Right hindlimb (tissue), 1 donor: ENCODE measurements at regions not wholly inside any gene's neighbourhood (a gene's known extent, or its start where the extent isn't known, plus 50 kb on each side); places are given as distances from the start of the nearest gene placed in this dataset.

Experiments
- DNase-seq: peaks from one replicate; pipeline ENCODE4 v3.0.0-alpha.2; 2018

DNA sequence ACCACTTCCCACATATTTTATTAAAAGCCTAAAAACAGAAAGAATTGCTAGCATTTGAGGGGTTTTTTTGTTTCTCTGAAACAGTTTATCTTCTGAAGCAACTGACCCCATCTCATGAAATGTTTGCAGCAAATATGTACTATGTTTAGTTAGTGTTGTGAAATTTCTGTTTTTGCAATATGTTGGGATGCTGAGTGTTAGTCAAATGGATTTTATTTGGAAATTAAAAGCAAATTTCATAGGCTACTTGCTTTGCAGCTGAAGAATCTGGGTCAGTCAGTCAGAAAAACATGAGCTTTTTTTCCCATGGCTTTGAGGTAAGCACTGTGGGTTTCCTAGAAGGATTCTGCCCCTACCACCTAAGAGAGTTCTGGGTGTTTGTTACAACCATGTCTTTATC is 184.9 kb upstream of the DKK2 start:
- no peak for DNase-seq

DNA sequence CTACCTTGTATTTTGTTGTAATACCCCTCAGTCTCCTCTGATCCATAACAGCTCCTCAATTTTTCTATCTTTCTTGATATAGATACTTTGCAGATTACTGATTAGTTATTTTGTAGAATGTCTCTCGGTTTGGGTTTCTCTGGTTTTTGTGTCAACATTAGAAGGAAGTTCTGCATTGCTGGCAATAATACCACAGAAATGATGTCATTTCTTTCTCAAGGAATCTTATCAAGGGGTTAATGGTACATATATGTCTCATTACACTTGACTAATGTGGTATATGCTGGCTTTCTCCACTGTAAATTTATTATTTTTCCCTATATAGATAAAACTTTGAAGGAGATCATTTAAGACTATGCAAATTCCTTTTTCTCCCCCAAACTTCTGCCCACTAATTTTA is 183.6 kb upstream of the DKK2 start:
- DNase-seq, result no peak

DNA sequence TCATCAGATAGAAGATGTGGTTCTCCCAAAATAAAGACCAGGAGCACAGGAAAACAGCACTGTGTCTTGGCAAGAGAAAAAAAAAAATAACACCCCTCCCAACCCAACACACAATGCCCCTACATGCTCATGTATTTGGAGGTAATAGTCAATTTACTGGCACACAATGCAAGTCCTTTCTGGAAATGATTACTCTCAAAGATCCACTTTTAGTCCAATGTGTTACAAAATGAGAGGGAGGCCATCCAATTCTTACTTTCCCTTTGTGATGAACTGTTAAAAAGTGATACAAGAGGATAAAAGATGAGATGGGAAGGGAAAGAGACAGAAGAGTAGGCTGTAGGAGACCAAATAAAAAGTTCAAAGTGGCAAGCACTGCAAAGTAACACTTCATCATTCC is 180.3 kb upstream of the DKK2 start:
- DNase-seq, result no peak

DNA sequence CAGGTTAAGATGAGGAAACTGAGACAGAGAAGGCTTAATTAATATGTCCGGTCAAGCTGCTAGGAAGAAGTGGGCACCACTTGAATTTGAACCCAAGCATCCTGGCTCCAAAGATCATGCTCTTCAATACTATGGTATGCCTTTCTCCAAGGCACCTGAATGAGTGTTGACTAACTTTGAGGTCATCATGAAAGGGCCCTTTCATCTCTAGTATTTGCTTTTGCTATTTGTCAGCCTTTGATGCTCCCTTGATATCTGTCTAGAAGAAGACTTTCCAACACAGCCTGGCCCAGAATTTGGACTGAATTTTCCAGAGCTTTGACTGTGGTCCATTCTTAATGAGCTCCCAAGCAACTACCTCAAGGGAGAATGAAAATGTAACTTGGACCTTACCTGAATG is 179.1 kb upstream of the DKK2 start:
- DNase-seq, result no peak

DNA sequence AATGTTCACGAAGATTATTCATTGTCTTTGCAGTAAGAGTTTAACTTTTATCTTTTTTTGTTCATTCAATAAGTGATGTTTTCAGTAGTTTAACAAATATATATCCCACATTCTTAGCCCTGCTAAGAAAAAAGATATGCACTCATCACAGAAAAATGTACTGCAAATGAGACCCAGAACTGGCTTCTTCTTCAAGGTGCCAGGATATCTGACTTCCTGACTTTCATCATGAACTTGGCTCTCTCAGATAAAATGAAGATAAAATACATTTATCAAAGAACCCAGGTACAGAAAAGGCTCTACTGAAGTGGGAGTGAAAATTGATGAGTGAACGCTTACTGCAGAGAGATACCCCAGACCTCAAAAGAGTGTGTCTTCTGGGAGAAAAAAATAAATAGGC is 177.8 kb upstream of the DKK2 start:
- DNase-seq, result no peak

DNA sequence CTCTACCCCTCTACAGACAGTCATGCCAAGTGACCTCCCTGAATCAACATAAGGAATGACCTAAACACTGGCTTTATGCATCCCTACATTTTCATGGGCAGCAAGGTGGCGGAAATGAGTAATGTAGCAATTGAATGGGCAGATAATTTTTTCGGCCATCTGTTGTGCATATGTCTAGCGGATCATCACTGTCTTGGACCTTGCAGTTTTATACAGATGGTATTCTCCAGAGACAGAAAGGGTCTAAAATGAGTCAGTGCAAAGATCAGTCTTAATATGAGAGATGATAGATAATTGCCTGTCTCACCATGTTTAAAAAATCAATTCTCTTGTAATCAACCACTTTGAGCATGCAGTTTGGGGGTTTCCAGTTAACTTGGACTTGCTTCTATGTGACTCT is 177.3 kb upstream of the DKK2 start:
- DNase-seq, result no peak

DNA sequence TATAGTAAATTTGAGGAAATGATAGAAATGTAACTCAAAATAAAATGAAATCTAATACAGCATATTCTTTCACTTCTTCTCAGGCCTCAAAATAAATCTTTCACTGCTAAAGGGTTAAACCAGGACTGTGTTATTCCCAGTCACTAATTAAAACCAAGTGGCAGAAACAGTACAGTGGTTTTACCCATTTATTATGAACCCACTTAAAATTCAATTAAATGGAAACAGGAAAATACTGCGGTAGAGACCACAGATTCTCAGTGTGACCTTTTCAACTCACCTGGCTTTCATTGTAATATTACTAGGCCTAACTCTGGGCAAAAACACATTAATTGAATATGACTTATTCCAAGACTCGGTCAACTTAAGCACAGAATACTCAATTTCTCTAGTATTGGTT is 176.5 kb upstream of the DKK2 start:
- no peak for DNase-seq

DNA sequence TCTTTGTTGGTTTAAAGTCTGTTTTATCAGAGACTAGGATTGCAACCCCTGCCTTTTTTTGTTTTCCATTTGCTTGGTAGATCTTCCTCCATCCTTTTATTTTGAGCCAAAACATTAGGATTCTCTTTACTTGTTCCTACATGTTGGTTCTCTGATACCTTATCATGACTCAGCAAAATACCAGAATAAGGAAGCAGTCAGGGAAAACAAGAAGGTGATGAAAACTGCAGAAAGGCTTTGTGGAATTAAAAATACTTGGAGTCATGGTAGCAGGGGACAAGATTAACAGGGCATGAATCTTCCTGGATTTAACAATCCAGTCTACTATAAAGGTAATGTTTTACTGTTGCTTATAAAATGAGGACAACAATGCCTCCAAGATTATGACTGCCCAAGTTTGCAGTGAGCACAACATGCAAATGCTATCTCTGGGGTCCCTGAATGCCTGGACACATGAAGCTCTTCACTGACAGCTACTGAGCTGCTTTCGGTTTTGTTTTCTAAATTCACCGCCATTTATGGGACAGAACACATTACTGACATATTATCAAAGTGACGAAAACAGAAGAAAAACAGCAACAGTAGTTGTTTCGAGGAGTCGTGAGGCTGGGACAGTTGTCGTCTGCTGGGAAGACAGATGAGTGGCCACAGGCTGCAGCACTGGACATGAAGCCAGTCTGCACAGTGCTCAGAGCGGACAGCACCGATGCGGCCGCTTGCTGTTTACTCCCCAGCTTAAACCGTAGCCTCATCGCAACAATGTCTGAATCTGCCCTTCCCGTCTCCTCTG is 174.5 kb upstream of the DKK2 start:
- DNase-seq, result no peak

DNA sequence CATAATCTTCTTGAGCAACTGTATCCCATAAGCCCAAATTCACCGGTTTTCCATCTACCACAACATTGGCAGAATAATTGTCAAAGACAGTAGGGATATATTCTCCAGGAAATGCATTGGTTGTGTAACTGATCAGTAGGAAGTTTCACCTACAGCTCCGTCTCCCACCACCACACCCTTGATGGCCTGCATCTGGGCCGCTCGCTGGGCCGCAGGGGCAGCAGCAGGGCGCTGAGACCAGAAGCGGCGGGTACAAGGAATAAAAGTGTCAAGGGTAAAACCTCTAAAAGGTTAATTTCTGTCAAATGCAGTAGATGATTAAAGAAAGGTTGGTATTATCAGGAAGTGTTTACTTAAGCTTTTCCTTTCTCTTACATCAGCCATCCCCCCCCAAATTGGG is 167.6 kb upstream of the DKK2 start:
- DNase-seq, result no peak

DNA sequence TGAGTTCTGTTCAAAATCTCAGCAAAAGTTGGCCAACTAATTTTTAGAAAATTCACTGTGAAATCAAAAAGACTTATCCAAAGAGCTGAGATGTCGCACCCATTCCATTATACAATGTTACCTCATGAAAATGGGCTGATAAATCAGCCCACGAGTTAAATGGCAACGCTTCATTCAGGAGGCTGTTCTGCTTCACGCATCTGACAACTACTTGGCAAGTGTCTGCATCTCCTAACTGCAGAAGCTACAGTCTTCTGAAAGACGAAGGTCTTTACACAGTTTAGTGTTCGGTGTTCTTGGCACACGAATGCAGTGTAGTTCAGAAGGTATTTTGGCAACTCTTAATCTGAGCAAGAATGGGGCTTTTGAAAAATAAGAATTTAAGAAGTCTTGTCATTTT is 166.6 kb upstream of the DKK2 start:
- DNase-seq, result no peak

DNA sequence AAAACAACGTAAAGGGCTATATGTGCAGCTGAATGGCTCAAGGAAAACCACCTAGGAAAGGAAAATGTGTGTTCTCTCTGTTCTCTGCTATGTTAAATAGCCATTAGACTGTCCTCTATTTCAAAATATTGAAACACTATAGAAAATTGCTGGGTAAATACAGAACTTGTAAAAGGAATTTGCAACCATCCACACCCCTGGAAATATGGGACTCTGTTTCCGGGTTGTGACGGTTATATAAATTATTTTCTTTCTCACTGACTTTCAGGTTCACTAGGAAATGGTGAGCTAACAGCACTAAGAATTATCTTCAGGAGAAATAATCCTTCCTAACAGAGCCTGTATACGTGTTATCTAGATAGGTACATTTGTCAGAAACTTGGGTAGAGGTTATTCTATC is 161.0 kb upstream of the DKK2 start:
- no peak for DNase-seq

DNA sequence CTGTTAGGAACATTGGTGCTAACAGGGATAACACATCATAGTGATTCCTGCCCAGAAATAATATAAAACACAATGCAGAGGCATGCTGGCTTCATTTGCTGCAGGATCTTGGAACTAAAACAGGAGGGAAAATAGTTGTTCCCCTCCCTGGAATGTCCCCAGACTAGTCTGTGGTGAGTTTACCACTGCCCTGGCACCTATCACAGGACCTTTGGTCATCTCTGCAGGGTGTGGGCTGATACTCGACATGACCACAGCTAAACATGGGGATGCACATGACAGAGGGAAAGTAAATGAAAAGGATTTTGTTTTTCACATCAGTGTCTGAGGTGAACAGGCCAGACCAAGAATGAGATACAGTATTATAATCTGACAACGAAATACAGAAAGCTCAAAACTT is 160.2 kb upstream of the DKK2 start:
- DNase-seq, result peak; percentile 25

DNA sequence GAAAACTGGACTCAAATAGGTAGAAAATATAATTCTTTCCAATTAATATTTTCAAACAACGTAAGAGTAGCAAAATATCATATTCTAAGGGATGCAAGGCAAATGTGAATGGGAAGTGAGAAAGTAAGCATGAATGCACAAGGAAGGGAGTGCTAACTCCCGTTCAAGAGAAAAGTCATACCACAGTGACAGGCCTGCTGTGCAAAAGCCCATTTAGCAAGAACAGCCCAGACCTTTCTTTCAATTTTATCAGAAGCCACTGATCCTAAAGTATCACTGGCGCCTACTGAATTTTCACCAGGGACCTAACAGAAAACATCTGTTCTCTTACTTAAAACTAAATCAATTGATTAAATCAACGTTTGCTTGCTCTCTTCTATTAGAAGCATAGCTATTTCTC is 157.9 kb upstream of the DKK2 start:
- no peak for DNase-seq

DNA sequence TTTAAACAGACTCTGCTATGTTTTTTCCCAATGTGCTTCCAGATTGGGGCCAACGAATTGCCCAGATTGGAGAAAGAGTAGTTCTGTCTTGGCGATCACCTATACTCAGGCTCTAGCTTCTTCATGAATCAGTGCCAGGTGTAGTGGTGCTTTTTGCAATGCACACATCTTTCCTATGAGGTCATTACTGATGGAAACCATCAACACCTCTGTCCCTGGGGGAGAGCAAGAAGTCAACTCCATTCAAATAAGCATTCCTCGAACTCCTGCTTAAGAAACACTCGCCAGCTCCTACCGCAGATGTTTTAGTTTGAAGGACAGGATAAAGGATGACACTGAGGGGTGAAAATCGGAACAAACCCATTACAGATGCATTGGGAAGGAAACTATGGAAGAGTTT is 156.5 kb upstream of the DKK2 start:
- DNase-seq, result no peak

DNA sequence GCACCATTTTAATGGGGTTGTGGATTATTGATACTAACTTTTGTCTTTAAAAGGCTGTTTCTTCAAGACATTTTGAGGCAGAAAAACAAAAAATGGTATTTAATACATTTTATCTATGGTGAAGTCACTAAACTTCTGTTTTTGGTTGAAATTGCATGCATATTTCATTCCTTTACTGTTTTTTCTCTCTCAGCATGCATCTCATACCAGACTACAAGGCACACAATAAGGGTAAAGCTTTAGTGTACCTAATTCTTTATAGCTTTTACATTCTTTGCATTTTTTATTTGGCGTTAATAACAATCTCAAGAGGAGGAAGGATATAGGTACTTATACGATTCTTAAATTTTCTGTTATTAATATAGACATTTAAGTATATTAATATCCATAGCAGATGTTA is 151.0 kb upstream of the DKK2 start:
- no peak for DNase-seq

DNA sequence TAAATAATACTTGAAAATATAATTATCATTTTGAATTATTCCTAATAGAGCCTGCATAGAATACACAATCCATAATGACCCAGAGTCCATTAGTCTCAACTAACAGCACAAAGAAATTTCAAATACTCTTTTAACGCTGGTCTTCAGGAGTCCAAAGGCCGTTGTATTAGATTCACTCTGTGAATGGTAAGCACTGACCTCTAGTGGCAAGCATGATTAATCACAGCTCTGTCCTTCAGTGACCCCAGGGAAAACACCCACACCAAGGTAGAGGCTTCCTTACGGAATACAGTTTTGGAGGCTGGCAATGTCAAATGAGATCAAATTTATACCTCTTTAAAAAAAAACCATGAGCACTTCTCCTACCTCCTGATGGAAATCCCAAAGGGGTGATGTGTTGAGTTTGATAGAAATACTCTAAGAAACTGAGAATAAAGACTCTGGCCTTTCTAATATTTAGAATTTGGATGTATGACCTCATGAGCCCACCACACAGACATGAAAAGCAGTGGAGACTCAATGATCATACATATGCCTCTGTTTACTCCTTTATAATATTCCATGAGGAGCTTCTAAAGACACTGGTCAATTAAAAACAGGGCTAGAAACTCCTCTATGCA is 147.2 kb upstream of the DKK2 start:
- no peak for DNase-seq

DNA sequence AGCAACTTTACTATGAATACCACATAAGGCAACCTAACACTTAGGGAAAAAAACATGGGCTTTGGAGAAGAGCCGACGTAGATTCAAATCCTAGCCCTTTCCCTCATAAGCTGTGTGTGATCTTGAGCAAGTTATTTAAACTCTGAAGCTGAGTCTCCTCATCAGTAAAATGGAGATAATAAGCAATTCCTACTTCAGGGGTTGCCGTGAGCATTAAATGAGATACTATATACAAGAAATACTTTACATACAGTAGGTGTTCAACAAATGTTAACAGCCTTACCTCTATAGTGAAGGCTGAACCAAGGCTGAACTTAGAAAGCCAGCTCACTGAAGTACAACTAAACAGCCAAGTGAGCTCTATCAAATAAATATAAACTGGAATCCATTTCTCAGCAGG is 146.2 kb upstream of the DKK2 start:
- DNase-seq, result no peak

DNA sequence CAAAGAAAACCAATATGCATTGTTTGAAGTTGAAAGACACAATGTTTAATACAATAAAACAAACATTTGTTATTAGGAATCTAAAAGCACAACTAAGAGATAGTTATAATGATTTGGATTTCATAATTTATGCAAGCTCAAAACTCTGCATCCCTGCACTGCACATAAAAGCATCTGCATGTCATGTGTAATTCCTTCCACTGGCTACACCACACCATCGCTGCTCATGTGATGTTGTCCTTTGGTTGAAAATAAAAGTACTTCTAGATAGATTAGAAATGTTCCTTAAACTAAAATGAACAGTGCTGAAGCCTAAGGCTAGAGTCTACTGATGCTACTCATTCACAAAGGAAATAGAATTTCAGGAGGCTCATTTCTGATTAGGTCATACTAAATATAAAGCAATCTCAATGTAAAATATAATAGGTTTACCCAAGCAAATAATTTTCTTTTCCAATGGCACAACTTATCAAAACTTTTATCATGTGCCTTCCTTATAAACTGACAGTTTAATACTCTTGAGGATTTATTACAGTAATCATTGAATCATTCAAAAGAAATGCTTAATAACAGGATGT is 130.8 kb upstream of the DKK2 start:
- DNase-seq, result no peak

DNA sequence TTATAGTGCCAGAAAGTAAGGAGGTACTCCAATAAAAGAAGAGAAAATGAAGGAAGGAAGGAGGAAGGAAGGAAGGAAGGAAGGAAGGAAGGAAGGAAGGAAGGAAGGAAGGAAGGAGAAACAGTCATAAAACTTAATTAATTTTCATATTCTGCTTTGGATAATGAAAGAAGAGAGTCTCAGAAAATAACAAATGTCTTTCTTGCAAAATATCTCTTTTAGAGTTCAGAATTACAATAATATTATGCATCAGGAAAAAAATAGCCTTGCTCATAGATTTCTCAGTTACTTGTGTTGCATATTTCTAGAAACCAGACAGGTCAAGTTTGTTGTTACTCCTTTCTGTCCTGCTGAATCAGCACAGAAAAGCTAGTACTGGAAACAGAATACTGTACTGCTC is 130.1 kb upstream of the DKK2 start:
- DNase-seq, result no peak

DNA sequence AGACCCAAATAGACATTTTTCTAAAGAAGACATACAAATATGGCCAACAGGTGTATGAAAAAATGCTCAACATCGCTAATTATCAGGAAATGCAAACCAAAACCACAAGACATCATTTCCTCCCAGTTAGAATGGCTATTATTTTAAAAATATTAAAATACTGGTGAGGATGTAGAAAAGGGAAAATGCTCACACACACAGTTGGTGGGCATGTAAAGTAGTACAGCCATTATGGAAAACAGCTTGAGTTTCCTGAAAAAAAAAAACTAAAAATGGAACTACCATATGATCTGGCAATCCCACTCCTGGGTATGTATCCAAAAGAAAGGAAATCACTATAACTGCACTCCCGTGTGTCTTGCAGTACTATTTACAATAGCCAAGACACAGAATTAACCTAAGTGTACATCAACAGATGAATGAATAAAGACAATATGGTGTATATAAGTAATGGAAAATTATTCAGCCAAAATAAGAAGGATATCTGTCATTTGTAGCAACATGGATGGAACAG is 128.9 kb upstream of the DKK2 start:
- DNase-seq, result no peak

DNA sequence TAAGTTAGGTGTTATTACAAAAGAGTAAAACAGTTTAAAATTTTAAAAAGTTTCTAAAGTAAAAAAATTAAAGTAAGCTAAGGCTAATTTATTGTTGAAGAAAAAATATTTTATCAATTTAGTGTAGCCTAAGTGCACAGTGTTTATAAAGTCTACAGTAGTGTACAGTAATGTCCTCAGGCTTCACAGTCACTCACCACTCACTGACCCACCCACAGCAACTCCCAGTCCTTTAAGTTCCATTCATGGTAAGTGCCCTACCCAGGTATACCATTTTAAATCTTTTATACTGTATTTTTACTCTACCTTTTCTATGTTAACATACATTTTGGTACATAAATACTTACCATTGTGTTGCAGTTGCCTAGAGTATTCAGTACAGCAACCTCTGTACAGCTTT is 120.3 kb upstream of the DKK2 start:
- DNase-seq, result no peak

DNA sequence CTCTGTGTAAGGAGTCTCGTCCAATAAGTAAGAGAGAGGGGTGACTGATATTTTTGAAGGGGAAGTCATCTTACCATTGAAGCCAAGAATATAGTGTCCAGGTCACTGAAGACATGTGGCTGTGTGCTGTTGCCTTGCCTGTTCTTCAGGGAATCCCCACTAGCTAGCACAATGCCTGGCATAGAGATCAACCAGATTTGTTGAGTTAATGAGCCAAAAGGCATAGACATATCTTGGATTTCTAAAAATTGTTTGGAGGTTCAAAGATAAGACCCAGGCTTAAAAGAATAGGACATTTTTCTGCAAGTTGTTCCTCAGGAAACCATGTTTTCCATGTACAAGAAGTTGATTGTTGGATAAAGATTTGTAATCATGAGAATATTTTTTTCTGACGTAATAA is 119.3 kb upstream of the DKK2 start:
- no peak for DNase-seq

DNA sequence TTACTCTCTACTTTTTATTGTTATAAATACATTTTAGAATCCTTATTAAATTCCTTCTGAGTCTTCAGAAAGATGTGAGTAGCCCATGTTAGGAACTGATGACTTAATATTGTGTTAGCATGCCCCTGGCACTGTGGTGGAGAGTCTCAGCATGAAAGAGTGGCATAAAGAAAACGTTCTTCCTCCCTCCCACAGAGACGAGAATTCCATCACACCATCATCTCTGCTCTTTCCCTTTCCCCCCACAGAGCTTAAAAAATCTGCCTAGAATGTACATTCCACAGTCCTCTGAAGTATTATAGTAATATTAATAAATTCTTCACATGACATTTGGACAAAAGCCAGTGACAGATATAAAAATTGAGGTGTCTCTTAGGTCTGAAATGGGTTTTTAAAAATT is 117.8 kb upstream of the DKK2 start:
- no peak for DNase-seq

DNA sequence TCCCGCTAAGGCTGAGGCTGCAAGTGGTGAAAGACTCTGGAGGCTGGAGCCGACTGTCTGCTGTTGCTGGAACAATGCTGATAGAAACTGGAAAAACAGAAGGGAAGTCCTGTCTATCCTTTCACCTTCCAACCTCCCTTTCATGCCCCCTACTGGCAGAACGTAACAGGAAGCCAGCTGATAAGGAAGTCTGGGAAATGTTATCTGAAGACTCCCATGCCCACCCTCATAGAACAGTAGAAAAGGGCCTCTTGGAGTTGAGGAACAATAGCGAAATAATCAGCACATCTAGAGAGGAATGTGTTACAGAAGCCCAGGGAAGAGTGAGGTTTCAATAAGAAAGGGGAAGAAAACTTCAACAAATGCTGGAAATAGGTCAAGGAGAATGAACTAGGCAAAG is 117.1 kb upstream of the DKK2 start:
- DNase-seq, result no peak

DNA sequence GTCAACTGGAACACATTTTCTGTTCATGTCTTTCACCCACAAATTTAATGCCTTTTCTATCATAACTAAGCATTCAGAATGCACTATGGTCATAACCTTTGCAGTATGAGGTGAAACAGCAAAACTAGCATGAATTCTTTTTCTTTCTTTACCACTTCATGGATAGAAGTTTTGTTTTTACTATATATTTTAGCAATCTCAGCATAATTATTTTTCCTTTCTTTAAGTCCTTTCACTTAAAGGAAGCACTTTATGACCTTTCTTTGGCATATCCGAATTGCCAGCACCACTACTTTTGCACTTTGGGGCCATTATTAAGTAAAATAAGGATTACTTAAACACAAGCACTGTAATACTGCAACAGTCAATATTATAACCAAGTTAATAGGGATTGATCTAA is 115.1 kb upstream of the DKK2 start:
- no peak for DNase-seq
